ENCODE measurements at regions not wholly inside any gene's neighbourhood (a gene's known extent, or its start where the extent isn't known, plus 50 kb on each side); places are given as distances from the start of the nearest gene placed in this dataset.

DNA sequence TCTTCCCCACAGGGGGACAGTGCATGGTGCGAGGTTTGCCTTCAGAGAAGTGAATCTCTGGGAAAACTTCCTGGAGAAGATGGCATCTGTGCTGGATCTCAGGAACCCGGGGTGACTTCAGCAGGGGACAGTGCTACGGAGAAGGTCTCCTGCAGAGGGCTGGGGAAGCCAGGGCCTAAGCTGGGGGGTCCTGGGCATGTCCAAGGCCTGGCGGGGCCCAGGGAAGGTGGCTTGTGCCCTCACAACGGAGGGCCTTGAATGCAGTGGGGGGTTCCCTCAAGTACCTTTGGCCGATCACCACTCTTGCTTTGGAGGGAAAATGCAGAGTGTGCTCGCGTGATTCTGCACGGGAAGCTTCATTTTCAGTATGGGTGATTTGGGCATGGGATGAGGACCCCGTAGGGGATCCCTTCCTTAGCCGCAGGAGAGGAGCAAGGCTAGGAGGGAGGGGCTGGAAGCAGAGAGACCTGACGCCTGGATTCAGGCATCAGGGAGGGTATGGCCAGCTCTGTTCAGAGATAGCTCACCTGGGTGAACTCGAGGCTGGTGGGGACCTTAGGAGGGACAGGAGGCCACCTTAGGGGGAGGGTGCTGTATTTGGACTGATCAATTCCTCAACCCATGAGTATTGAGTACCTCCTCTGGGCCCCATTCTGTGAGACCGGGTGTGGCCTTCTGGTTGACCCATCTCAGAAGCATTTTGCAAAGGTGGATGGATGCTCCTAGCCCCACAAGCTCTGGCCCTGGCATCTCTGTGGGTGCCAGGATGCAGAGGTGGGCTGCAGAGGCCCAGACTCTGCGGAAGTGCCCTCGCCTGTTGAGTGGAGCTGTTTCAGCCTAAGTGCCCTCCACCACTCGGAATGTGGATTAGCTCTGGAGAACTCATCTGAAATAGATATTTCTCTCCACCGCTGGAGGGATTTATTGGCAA is 529.4 kb downstream of the TBC1D22A start:
- no peak for TF ChIP-seq MAFK (IDR thresholded peaks at IDR 0.05; ENCODE audit: low read depth, low read length)
- TF ChIP-seq POLR2A (IDR thresholded peaks at IDR 0.05; ENCODE audit: low read depth, low read length) = no peak
- TF ChIP-seq, protein P1, sequence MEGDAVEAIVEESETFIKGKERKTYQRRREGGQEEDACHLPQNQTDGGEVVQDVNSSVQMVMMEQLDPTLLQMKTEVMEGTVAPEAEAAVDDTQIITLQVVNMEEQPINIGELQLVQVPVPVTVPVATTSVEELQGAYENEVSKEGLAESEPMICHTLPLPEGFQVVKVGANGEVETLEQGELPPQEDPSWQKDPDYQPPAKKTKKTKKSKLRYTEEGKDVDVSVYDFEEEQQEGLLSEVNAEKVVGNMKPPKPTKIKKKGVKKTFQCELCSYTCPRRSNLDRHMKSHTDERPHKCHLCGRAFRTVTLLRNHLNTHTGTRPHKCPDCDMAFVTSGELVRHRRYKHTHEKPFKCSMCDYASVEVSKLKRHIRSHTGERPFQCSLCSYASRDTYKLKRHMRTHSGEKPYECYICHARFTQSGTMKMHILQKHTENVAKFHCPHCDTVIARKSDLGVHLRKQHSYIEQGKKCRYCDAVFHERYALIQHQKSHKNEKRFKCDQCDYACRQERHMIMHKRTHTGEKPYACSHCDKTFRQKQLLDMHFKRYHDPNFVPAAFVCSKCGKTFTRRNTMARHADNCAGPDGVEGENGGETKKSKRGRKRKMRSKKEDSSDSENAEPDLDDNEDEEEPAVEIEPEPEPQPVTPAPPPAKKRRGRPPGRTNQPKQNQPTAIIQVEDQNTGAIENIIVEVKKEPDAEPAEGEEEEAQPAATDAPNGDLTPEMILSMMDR (conservative IDR thresholded peaks at IDR 0.05; ENCODE audit: low read depth, low read length) = no peak
- TF ChIP-seq, protein P2, sequence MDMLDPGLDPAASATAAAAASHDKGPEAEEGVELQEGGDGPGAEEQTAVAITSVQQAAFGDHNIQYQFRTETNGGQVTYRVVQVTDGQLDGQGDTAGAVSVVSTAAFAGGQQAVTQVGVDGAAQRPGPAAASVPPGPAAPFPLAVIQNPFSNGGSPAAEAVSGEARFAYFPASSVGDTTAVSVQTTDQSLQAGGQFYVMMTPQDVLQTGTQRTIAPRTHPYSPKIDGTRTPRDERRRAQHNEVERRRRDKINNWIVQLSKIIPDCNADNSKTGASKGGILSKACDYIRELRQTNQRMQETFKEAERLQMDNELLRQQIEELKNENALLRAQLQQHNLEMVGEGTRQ (IDR thresholded peaks at IDR 0.05; ENCODE audit: low read depth, low read length) = no peak
- TF ChIP-seq, protein P3, sequence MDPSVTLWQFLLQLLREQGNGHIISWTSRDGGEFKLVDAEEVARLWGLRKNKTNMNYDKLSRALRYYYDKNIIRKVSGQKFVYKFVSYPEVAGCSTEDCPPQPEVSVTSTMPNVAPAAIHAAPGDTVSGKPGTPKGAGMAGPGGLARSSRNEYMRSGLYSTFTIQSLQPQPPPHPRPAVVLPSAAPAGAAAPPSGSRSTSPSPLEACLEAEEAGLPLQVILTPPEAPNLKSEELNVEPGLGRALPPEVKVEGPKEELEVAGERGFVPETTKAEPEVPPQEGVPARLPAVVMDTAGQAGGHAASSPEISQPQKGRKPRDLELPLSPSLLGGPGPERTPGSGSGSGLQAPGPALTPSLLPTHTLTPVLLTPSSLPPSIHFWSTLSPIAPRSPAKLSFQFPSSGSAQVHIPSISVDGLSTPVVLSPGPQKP (IDR thresholded peaks at IDR 0.05; ENCODE audit: borderline replicate concordance, low read depth, low read length) = no peak
- TF ChIP-seq RFX5 (IDR thresholded peaks at IDR 0.05; ENCODE audit: low read depth, low read length) = no peak
- no peak for TF ChIP-seq CEBPB (IDR thresholded peaks at IDR 0.05; ENCODE audit: low read depth, low read length)
- no peak for TF ChIP-seq MAZ (IDR thresholded peaks at IDR 0.05; ENCODE audit: borderline replicate concordance, low read depth, low read length)

Data from IMR-90 (cell line).